Right kidney (tissue), 1 donor: ENCODE measurements at regions not wholly inside any gene's neighbourhood (a gene's known extent, or its start where the extent isn't known, plus 50 kb on each side); places are given as distances from the start of the nearest gene placed in this dataset.
"Not testable (repeated sequence)": the region's sequence is repeated elsewhere in the genome, so short reads cannot be mapped to it uniquely, and the experiment has no call there.

Experiments used
- DNase-seq: peaks from one replicate; pipeline ENCODE4 v3.0.0-alpha.2; 2016

- DNase-seq: no peak
Measured at GRCh38 chr18:1416074-1416473, 511.4 kb downstream of the ADCYAP1 start.

- no peak for DNase-seq
Measured at GRCh38 chr18:1421502-1421901, 516.8 kb downstream of the ADCYAP1 start.

- no peak for DNase-seq
Measured at GRCh38 chr18:1422634-1423033, 518.0 kb downstream of the ADCYAP1 start.

- DNase-seq: no peak
Measured at GRCh38 chr18:1425679-1426078, 521.0 kb downstream of the ADCYAP1 start.

GRCh38 chr18:1435487-1435886, 530.8 kb downstream of the ADCYAP1 start:
- no peak for DNase-seq

GRCh38 chr18:1436199-1436598, 531.5 kb downstream of the ADCYAP1 start:
- DNase-seq: no peak

GRCh38 chr18:1438458-1438910, 533.8 kb downstream of the ADCYAP1 start:
- DNase-seq: no peak

GRCh38 chr18:1438967-1439366, 534.3 kb downstream of the ADCYAP1 start:
- no peak for DNase-seq

GRCh38 chr18:1444062-1444461, 539.4 kb downstream of the ADCYAP1 start:
- not testable (repeated sequence) for DNase-seq

- DNase-seq: no peak
Measured at GRCh38 chr18:1446765-1447164, 542.1 kb downstream of the ADCYAP1 start.

- DNase-seq: no peak
Measured at GRCh38 chr18:1452821-1453220, 548.1 kb downstream of the ADCYAP1 start.

GRCh38 chr18:1455605-1456004, 550.9 kb downstream of the ADCYAP1 start:
- no peak for DNase-seq

- no peak for DNase-seq
Measured at GRCh38 chr18:1458547-1458946, 553.9 kb downstream of the ADCYAP1 start.

GRCh38 chr18:1463981-1464380, 559.3 kb downstream of the ADCYAP1 start:
- DNase-seq: no peak

- DNase-seq: no peak
Measured at GRCh38 chr18:1464444-1465217, 560.0 kb downstream of the ADCYAP1 start.

GRCh38 chr18:1466035-1466434, 561.4 kb downstream of the ADCYAP1 start:
- DNase-seq: no peak

GRCh38 chr18:1467461-1467964, 562.8 kb downstream of the ADCYAP1 start:
- no peak for DNase-seq

- no peak for DNase-seq
Measured at GRCh38 chr18:1468550-1468949, 563.9 kb downstream of the ADCYAP1 start.

- no peak for DNase-seq
Measured at GRCh38 chr18:1475867-1476266, 571.2 kb downstream of the ADCYAP1 start.

- DNase-seq: no peak
Measured at GRCh38 chr18:1480309-1480708, 575.6 kb downstream of the ADCYAP1 start.

GRCh38 chr18:1481577-1481976, 576.9 kb downstream of the ADCYAP1 start:
- DNase-seq: no peak

GRCh38 chr18:1483385-1483784, 578.7 kb downstream of the ADCYAP1 start:
- DNase-seq: no peak

GRCh38 chr18:1487457-1487856, 582.8 kb downstream of the ADCYAP1 start:
- no peak for DNase-seq

- DNase-seq: no peak
Measured at GRCh38 chr18:1488394-1488793, 583.7 kb downstream of the ADCYAP1 start.
